Cardiac fibroblast (primary cell): ENCODE measurements at regions not wholly inside any gene's neighbourhood (a gene's known extent, or its start where the extent isn't known, plus 50 kb on each side); places are given as distances from the start of the nearest gene placed in this dataset.
A peak's percentile ranks its signal among the peaks of the same experiment; 100 is the strongest.

Experiments used
- DNase-seq, 2 donors: peaks; one replicate each; pipeline versions ENCODE4 v3.0.0 to v3.0.0-alpha.2; 2010; ENCODE audit warnings: low read depth in 2 of 2
- H3K4me3 ChIP-seq, 2 donors: replicated peaks in 1 of 2; 1 replicate in 1 of 2; 2 replicates in 1 of 2; pipeline ENCODE4 v1.5.1; 2011; ENCODE audit warnings: low read depth in 2 of 2, low read length in 2 of 2, mild to moderate bottlenecking in 2 of 2, moderate library complexity in 1 of 2
- TF ChIP-seq, protein P1 (sequence below): IDR thresholded peaks from one replicate; pipeline ENCODE4 v1.5.1; 2011; ENCODE audit warnings: low read depth, mild to moderate bottlenecking, low read length, inconsistent platforms

- TF ChIP-seq, protein P1, sequence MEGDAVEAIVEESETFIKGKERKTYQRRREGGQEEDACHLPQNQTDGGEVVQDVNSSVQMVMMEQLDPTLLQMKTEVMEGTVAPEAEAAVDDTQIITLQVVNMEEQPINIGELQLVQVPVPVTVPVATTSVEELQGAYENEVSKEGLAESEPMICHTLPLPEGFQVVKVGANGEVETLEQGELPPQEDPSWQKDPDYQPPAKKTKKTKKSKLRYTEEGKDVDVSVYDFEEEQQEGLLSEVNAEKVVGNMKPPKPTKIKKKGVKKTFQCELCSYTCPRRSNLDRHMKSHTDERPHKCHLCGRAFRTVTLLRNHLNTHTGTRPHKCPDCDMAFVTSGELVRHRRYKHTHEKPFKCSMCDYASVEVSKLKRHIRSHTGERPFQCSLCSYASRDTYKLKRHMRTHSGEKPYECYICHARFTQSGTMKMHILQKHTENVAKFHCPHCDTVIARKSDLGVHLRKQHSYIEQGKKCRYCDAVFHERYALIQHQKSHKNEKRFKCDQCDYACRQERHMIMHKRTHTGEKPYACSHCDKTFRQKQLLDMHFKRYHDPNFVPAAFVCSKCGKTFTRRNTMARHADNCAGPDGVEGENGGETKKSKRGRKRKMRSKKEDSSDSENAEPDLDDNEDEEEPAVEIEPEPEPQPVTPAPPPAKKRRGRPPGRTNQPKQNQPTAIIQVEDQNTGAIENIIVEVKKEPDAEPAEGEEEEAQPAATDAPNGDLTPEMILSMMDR: no peak
- no peak for DNase-seq
- H3K4me3 ChIP-seq: no peak overlapping the region
These were observed 170.8 kb upstream of the FHL2 start for GRCh38 chr2:105569606-105570005.

GRCh38 chr2:105567996-105568494 lies 169.2 kb upstream of the FHL2 start:
- no peak overlapping the region for H3K4me3 ChIP-seq
- TF ChIP-seq, protein P1: no peak
- no peak for DNase-seq

DNA sequence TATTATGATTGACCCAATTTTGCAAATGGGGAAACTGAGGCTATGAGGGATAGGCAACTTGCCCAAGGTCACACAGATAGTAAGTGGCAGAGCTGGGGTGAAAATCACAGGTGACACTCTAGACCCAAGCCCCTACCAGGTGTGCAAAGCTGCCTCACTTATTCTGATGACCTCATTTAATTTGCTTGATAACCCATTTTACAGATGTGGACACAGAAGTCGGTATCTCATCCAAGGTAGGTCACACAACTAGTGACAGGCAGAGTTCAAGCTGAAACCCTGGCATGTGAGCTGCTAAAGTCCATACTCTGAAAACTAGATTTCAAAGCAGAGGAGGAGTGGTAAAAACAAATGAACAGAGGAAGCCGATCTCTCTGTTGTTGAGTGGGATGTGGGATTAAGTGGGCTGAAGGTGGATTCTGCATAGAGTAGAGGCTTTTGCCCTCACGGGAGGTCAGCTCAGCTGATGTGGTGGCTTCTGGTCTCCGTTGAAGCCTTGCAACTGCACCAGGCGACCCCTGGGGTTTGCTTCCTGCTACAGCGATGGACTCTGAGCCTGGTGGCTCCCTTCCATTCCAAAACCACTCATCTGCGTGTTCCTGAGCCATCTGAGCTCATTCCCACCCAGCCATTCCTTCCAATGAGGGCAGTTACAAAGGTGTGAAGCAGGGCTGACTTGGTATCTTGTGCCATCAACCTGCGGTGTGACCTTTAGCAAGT lies 164.3 kb upstream of the FHL2 start:
- no peak overlapping the region for H3K4me3 ChIP-seq
- TF ChIP-seq, protein P1: no peak
- DNase-seq: no peak

DNA sequence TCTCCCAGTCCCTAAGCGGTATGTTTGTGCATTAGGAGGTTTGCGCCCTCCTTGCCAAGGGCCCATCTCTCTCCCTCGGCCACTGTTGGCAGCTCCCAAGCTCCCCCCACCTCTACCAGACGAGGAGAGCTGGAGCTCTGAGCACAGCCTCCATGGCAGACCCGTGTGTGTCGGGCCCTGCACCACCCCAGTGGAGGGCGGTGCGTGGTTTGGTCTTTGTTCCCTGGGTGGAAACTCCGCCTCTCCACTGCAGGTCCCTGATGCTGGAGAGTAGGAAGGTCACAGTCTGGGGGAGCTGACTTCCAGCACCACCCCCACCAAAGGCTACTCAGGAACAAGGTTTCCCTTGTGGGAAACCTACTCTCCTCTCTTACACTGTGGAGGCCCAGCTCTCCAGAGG lies 162.6 kb upstream of the FHL2 start:
- TF ChIP-seq, protein P1: no peak
- no peak for DNase-seq
- H3K4me3 ChIP-seq: no peak overlapping the region

GRCh38 chr2:105560157-105560556 lies 161.3 kb upstream of the FHL2 start:
- no peak overlapping the region for H3K4me3 ChIP-seq
- DNase-seq: no peak
- TF ChIP-seq, protein P1: no peak

DNA sequence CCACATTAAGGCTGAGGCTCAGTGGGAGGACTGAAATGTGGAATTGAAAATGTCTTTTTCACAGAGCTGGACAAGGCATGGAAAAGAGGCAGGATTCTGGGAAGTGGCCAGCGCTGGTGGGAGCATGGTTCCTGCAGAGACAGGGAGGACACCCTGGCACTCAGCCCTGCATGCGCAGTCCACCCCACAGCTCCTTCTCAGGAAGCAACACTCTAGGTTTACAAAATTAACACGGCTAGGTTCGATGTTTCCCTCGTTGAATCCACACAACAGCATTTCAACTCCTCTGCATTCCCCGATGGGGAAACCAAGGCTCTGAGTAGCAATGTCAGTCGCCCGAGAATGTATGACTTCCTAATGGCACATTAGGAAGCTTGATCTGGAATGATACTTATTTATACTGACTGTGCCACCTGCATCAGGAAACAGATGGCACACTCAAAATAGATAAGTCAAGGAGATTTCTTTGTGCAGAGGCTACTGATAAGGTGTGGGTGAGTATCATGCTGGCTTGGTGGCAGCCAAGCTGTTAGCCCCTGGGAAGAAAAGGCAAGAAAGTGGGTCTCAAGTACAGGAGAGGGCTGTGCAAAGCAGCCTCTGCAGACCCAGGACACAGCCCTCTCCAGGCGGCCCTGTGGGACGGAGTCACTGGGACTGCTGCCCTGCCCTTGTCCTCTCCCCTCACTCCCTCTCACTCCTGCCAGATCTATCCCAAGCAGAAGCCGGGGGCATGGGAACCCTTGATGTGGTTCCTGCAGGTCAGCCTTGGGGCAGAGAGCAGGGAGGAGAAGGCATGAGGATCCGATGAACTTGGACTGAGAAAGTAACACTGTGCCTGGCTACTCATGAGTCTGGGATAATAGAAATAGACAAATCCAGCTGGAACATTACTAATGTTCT lies 158.4 kb upstream of the FHL2 start:
- DNase-seq: peak in 1 of 2 donors; percentile 33
- H3K4me3 ChIP-seq: no peak overlapping the region
- TF ChIP-seq, protein P1: no peak
